ENCODE measurements at regions not wholly inside any gene's neighbourhood (a gene's known extent, or its start where the extent isn't known, plus 50 kb on each side); places are given as distances from the start of the nearest gene placed in this dataset.

GRCh38 chr2:134052173-134052572 is 201.7 kb upstream of the MGAT5 start (continued):
- TF ChIP-seq BCLAF1 (IDR thresholded peaks at IDR 0.05): no peak

DNA sequence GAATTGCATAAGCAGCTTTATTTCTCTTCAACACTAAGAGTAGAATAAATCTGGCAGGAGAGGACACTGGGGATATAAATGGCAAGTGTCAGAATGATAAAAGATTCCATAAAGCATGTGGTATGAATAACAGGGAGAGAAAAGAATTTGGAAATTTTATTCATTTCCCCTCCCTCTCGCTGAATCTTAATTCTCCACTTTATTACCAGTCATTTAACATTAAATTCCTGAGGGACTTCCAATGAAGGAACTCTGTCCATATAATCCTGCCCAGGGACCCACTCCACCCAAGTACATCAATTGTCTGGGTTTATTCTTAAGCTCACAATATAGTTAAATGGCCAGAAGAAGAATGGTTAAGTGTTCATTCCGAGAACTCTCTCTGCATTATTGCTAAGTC is 197.7 kb upstream of the MGAT5 start:
- H3K4me3 ChIP-seq: no peak overlapping the region
- DNase-seq (ENCODE audit: low read depth, low spot score) (no peak), FAIRE-seq (no peak), ATAC-seq (no peak)
- H4K20me1 ChIP-seq (ENCODE audit: control insufficient read depth, insufficient read depth): no peaks in the 10 kb centered on the region
- 46% methylated on average over 2 of the region's 2 CpGs for WGBS (ENCODE audit: insufficient coverage, insufficient replicate concordance, low lambda C conversion rate, missing lambda C conversion rate)
- H3K9me3 ChIP-seq (replicated peaks; ENCODE audit: control insufficient read depth, insufficient read depth, low read length): no peaks in the 10 kb centered on the region; the same call in 2 of the 3 replicates
- ChIA-PET SMC1A (ENCODE audit: uncharacterized antibody, unreplicated experiment) (interaction anchor here (0.5 to 0.6 kb wide), 2 partner anchors 71 to 1125 kb away, joined by 3 to 4 read pairs; no protein-coding TSS in a partner anchor), POLR2A (no interaction called here), CTCF (no interaction called here), RAD21 (ENCODE audit: unreplicated experiment) (no interaction called here)
- no peaks in the 10 kb centered on the region for H3K27me3 ChIP-seq (replicated peaks in 1 of 2; ENCODE audit: control insufficient read depth in 2 of 2, insufficient read depth in 2 of 2, low read length in 1 of 2)
- intact Hi-C loops (cut with micrococcal nuclease; ENCODE audit: unreplicated experiment): no loop called here
- in situ Hi-C loops (cut with MboI): no loop called here
- BruUV-seq (replicated peaks): no TSS peak
- H3K4me1 ChIP-seq (ENCODE audit: control insufficient read depth, insufficient read depth, low read length): no peaks in the 10 kb centered on the region
- H3K9ac ChIP-seq (ENCODE audit: control insufficient read depth, insufficient read depth, low read length): no peak overlapping the region
- no peak overlapping the region for H2AFZ ChIP-seq (ENCODE audit: control insufficient read depth, low read depth, low read length)
- H3K36me3 ChIP-seq (ENCODE audit: control insufficient read depth in 2 of 2, insufficient read depth in 2 of 2, low read length in 1 of 2): no peaks in the 10 kb centered on the region
- no peak overlapping the region for H3K27ac ChIP-seq (ENCODE audit: control insufficient read depth, insufficient read depth)
- H3K4me2 ChIP-seq (ENCODE audit: control insufficient read depth, insufficient read depth): no peak overlapping the region
- no peaks in the 10 kb centered on the region for H3K79me2 ChIP-seq (ENCODE audit: control insufficient read depth, insufficient read depth, low read length)
- TF ChIP-seq RFX5 (IDR thresholded peaks at IDR 0.05; ENCODE audit: low read depth, low read length) (no peak), KAT2A (conservative IDR thresholded peaks at IDR 0.05; ENCODE audit: control insufficient read depth, low read depth, low read length) (no peak), FOS (IDR thresholded peaks at IDR 0.05; ENCODE audit: borderline replicate concordance, extremely low read depth, insufficient read length) (no peak), IRF4 (IDR thresholded peaks at IDR 0.05; ENCODE audit: low read depth, low read length) (no peak), ZNF384 (IDR thresholded peaks at IDR 0.05; ENCODE audit: borderline replicate concordance, low read depth, low read length) (no peak), SUZ12 (IDR thresholded peaks at IDR 0.05; ENCODE audit: unreplicated experiment) (no peak), GATAD2B (conservative IDR thresholded peaks at IDR 0.05; ENCODE audit: low read depth) (no peak), BCL11A (IDR thresholded peaks at IDR 0.05; ENCODE audit: low read depth, low read length) (no peak), ZBED1 (IDR thresholded peaks at IDR 0.05; ENCODE audit: borderline replicate concordance) (no peak)
- TF ChIP-seq, protein P1, sequence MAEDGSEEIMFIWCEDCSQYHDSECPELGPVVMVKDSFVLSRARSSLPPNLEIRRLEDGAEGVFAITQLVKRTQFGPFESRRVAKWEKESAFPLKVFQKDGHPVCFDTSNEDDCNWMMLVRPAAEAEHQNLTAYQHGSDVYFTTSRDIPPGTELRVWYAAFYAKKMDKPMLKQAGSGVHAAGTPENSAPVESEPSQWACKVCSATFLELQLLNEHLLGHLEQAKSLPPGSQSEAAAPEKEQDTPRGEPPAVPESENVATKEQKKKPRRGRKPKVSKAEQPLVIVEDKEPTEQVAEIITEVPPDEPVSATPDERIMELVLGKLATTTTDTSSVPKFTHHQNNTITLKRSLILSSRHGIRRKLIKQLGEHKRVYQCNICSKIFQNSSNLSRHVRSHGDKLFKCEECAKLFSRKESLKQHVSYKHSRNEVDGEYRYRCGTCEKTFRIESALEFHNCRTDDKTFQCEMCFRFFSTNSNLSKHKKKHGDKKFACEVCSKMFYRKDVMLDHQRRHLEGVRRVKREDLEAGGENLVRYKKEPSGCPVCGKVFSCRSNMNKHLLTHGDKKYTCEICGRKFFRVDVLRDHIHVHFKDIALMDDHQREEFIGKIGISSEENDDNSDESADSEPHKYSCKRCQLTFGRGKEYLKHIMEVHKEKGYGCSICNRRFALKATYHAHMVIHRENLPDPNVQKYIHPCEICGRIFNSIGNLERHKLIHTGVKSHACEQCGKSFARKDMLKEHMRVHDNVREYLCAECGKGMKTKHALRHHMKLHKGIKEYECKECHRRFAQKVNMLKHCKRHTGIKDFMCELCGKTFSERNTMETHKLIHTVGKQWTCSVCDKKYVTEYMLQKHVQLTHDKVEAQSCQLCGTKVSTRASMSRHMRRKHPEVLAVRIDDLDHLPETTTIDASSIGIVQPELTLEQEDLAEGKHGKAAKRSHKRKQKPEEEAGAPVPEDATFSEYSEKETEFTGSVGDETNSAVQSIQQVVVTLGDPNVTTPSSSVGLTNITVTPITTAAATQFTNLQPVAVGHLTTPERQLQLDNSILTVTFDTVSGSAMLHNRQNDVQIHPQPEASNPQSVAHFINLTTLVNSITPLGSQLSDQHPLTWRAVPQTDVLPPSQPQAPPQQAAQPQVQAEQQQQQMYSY (CRISPR knock-in tag; IDR thresholded peaks at IDR 0.05): no peak
- TF ChIP-seq, protein P2, sequence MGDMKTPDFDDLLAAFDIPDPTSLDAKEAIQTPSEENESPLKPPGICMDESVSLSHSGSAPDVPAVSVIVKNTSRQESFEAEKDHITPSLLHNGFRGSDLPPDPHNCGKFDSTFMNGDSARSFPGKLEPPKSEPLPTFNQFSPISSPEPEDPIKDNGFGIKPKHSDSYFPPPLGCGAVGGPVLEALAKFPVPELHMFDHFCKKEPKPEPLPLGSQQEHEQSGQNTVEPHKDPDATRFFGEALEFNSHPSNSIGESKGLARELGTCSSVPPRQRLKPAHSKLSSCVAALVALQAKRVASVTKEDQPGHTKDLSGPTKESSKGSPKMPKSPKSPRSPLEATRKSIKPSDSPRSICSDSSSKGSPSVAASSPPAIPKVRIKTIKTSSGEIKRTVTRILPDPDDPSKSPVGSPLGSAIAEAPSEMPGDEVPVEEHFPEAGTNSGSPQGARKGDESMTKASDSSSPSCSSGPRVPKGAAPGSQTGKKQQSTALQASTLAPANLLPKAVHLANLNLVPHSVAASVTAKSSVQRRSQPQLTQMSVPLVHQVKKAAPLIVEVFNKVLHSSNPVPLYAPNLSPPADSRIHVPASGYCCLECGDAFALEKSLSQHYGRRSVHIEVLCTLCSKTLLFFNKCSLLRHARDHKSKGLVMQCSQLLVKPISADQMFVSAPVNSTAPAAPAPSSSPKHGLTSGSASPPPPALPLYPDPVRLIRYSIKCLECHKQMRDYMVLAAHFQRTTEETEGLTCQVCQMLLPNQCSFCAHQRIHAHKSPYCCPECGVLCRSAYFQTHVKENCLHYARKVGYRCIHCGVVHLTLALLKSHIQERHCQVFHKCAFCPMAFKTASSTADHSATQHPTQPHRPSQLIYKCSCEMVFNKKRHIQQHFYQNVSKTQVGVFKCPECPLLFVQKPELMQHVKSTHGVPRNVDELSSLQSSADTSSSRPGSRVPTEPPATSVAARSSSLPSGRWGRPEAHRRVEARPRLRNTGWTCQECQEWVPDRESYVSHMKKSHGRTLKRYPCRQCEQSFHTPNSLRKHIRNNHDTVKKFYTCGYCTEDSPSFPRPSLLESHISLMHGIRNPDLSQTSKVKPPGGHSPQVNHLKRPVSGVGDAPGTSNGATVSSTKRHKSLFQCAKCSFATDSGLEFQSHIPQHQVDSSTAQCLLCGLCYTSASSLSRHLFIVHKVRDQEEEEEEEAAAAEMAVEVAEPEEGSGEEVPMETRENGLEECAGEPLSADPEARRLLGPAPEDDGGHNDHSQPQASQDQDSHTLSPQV (IDR thresholded peaks at IDR 0.05): no peak

Data from GM12878 (cell line).